ENCODE measurements at regions not wholly inside any gene's neighbourhood (a gene's known extent, or its start where the extent isn't known, plus 50 kb on each side); places are given as distances from the start of the nearest gene placed in this dataset.

DNA sequence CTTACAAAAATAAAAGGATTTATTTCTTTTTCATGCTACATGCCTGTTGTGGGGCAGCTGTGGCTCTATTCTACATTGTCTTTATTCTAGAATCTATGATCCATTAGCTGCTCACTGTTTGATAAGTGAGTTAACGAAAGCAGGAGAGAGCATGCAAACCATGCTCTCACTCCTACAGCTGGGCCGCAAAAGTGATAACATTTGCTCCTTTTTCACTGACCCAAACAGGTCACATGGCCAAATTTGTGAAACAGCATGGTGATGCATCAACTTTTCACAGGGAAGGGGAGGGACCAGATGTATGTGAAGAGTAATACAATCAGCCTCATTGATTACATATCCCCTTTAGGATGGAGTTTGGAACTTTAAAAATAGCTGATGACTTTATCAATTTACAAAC, 456.9 kb upstream of the SYT1 start:
- Histone ChIP-seq H3K4me1 (no peaks in the 10 kb centered on the region), H3K4me3 (no peak overlapping the region), H3K9me3 (no peaks in the 10 kb centered on the region), H3K36me3 (no peaks in the 10 kb centered on the region), H3K27ac (no peak overlapping the region), H3K27me3 (no peaks in the 10 kb centered on the region)
- DNase-seq: no peak
- TF ChIP-seq, protein P1, sequence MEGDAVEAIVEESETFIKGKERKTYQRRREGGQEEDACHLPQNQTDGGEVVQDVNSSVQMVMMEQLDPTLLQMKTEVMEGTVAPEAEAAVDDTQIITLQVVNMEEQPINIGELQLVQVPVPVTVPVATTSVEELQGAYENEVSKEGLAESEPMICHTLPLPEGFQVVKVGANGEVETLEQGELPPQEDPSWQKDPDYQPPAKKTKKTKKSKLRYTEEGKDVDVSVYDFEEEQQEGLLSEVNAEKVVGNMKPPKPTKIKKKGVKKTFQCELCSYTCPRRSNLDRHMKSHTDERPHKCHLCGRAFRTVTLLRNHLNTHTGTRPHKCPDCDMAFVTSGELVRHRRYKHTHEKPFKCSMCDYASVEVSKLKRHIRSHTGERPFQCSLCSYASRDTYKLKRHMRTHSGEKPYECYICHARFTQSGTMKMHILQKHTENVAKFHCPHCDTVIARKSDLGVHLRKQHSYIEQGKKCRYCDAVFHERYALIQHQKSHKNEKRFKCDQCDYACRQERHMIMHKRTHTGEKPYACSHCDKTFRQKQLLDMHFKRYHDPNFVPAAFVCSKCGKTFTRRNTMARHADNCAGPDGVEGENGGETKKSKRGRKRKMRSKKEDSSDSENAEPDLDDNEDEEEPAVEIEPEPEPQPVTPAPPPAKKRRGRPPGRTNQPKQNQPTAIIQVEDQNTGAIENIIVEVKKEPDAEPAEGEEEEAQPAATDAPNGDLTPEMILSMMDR (IDR thresholded peaks at IDR 0.05): no peak
- TF ChIP-seq POLR2A (IDR thresholded peaks at IDR 0.05): no peak
- intact Hi-C loops (cut with DNase I; ENCODE audit: low total_unique reads): no loop called here

DNA sequence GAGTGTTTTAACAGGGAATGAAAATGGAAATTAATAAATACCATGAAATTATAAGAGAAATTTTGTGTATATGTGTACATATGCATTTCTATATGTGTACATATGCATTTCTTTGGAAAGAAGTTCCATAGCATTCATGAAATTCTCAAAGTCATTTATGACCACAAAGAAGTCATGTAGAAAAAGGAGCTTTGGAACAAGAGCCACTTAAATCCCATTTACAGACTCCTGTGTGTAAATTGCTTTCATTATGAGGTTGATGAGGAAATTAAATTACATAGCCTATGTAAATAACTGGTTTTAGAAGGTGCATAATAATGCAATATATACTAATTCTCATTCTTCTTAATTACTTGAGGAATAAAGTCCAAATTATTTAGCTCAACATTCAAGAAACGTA, 450.5 kb upstream of the SYT1 start:
- intact Hi-C loops (cut with DNase I; ENCODE audit: low total_unique reads): no loop called here
- Histone ChIP-seq H3K36me3 (peaks cover 0 to 4% of the 10 kb centered on the region in 2 donors), H3K27ac (no peak overlapping the region), H3K27me3 (no peaks in the 10 kb centered on the region), H3K4me3 (no peak overlapping the region), H3K9me3 (no peaks in the 10 kb centered on the region), H3K4me1 (no peaks in the 10 kb centered on the region)
- TF ChIP-seq, protein P1 (IDR thresholded peaks at IDR 0.05): no peak
- TF ChIP-seq POLR2A (IDR thresholded peaks at IDR 0.05): no peak
- no peak for DNase-seq

DNA sequence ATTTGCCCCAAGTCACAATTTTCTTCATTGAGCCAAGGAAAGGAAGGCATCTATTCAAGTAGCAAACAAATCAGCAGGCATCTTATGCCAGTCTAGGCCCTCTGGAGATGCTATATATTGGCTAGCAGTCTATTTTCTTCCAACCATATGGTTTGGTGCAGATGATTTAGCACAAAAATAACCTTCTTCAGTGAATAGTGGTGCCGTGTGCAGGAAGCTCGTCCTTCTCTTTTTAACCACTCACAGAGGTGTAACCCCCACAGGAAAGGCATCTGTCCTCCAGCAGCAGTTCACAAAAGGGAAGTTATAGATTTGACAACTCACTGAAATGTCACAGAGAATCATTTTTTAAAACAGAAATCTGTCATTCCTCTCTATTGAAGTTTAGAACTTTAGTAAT, 445.7 kb upstream of the SYT1 start:
- Histone ChIP-seq H3K4me3 (no peak overlapping the region), H3K4me1 (no peaks in the 10 kb centered on the region), H3K27ac (no peak overlapping the region), H3K36me3 (peaks cover 0 to 4% of the 10 kb centered on the region in 2 donors), H3K27me3 (no peaks in the 10 kb centered on the region), H3K9me3 (no peaks in the 10 kb centered on the region)
- TF ChIP-seq POLR2A (IDR thresholded peaks at IDR 0.05): no peak
- no peak for DNase-seq
- intact Hi-C loops (cut with DNase I; ENCODE audit: low total_unique reads): no loop called here

DNA sequence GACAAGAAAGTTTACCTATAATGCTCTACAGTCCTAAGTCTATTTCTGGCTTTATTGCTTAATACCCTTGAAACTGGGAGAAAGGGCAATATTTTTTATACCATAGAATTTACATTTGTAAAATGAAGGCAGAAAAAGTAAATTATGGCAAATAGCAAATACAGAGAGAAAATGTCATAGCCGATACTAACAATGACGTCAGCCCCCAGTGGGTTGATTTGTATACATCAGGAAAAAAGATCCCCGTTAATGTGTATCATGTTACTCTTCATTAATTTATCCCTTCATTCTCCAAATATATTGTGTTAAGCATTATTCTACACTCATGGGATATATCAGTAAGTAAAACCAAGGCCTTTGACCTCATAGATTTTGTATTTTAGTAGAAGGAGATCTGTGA, 445.1 kb upstream of the SYT1 start:
- no peaks in the 10 kb centered on the region for H3K9me3 ChIP-seq
- TF ChIP-seq, protein P1 (IDR thresholded peaks at IDR 0.05): no peak
- no peak for TF ChIP-seq POLR2A (IDR thresholded peaks at IDR 0.05)
- H3K4me3 ChIP-seq: no peak overlapping the region
- H3K36me3 ChIP-seq: peaks cover 0 to 4% of the 10 kb centered on the region in 2 donors
- no peak for DNase-seq
- no peaks in the 10 kb centered on the region for H3K27me3 ChIP-seq
- H3K4me1 ChIP-seq: no peaks in the 10 kb centered on the region
- no peak overlapping the region for H3K27ac ChIP-seq
- intact Hi-C loops (cut with DNase I; ENCODE audit: low total_unique reads): no loop called here

DNA sequence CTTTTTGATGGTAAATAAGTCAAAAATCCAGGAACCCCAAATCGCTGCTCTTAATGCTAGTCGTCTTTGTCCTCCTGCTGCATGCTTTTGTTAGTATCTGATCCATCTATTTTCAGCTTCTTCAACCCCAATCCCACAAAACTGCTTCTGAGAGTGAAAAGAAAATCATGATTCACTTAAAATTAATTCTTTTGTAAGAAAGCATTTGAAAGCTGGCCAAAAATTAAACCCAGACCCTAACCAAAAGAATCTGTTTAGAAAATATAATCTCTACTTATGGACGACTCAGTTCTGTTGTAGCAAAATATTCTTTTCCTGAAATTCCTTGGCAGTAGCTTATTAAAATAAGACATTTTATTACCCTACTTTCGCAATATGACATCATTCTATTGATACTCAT, 443.6 kb upstream of the SYT1 start:
- Histone ChIP-seq H3K36me3 (peaks cover 0 to 4% of the 10 kb centered on the region in 2 donors), H3K4me3 (no peak overlapping the region), H3K27me3 (no peaks in the 10 kb centered on the region), H3K4me1 (no peaks in the 10 kb centered on the region), H3K9me3 (no peaks in the 10 kb centered on the region), H3K27ac (no peak overlapping the region)
- DNase-seq: no peak
- no peak for TF ChIP-seq POLR2A (IDR thresholded peaks at IDR 0.05)
- TF ChIP-seq, protein P1 (IDR thresholded peaks at IDR 0.05): no peak
- intact Hi-C loops (cut with DNase I; ENCODE audit: low total_unique reads): no loop called here

- no peak overlapping the region for H3K4me3 ChIP-seq
- H3K9me3 ChIP-seq: no peaks in the 10 kb centered on the region
- no peaks in the 10 kb centered on the region for H3K36me3 ChIP-seq
- no peaks in the 10 kb centered on the region for H3K27me3 ChIP-seq
- DNase-seq: no peak
- intact Hi-C loops (cut with DNase I; ENCODE audit: low total_unique reads): no loop called here
- no peaks in the 10 kb centered on the region for H3K4me1 ChIP-seq
- H3K27ac ChIP-seq: no peak overlapping the region
- TF ChIP-seq, protein P1 (IDR thresholded peaks at IDR 0.05): no peak
- TF ChIP-seq POLR2A (IDR thresholded peaks at IDR 0.05): no peak
These were observed 434.0 kb upstream of the SYT1 start for GRCh38 chr12:78430551-78430950.
